Endothelial cell of umbilical vein (primary cell): ENCODE measurements at regions not wholly inside any gene's neighbourhood (a gene's known extent, or its start where the extent isn't known, plus 50 kb on each side); places are given as distances from the start of the nearest gene placed in this dataset.

Experiments
- BruUV-seq: library from RNA; stranded (reverse); fragments of 400-500 nt; replicated peaks from 2 replicates; lab custom pipeline; 2021; lab: Mats Ljungman, UMichigan
- CTCF ChIA-PET: fragments of 300-600, 350-600 bp; sonication (Branson Sonifier 250); formaldehyde crosslinking; loops from one replicate; lab custom pipeline; 2021; ENCODE audit warnings: antibody characterized with exemption, inconsistent platforms; lab: Charles Lee
- POLR2A ChIA-PET: fragments of 300-600, 350-600 bp; sonication (Branson Sonifier 250); formaldehyde crosslinking; loops from one replicate; lab custom pipeline; 2021; ENCODE audit warnings: antibody characterized with exemption, inconsistent platforms; lab: Charles Lee
- DNase-seq: peaks from one replicate; pipeline ENCODE4 v3.0.0-alpha.2; 2011; ENCODE audit warnings: low read depth, low spot score
- FAIRE-seq: peaks from 2 replicates; lab custom pipeline; 2011; peaks lifted over from hg19 to GRCh38; lab: Jason Lieb, UNC
- H2AFZ ChIP-seq: 2 replicates; pipeline ENCODE4 v1.6.0; 2012; ENCODE audit warnings: low read depth, low read length, control low read depth, inconsistent platforms
- H3K27ac ChIP-seq: 2 replicates; pipeline ENCODE4 v1.5.1; 2011; ENCODE audit warnings: low read depth, mild to moderate bottlenecking, control low read depth, low read length, moderate library complexity; ENCODE audit not compliant: insufficient read depth
- H3K27me3 ChIP-seq, 2 experiments: 2 replicates each; pipeline versions ENCODE4 v1.6.0 to v1.6.1; 2011; ENCODE audit warnings: low read length in 2 of 2, mixed read lengths in 1 of 2; ENCODE audit not compliant: control insufficient read depth in 2 of 2, insufficient read depth in 2 of 2
- H3K36me3 ChIP-seq, 2 experiments: 2 replicates in 1 of 2; 3 replicates in 1 of 2; pipeline ENCODE4 v1.5.1; 2011; ENCODE audit warnings: low read length in 2 of 2, mild to moderate bottlenecking in 1 of 2, moderate library complexity in 1 of 2; ENCODE audit not compliant: control insufficient read depth in 2 of 2, insufficient read depth in 2 of 2; ENCODE audit errors: extremely low read depth in 1 of 2
- H3K4me1 ChIP-seq: 3 replicates; pipeline ENCODE4 v1.5.1; 2011; ENCODE audit warnings: mild to moderate bottlenecking, low read length; ENCODE audit not compliant: control insufficient read depth, insufficient read depth; ENCODE audit errors: extremely low read depth
- H3K4me2 ChIP-seq: 2 replicates; pipeline ENCODE4 v1.6.1; 2011; ENCODE audit warnings: low read length, control low read depth, mixed read lengths; ENCODE audit not compliant: insufficient read depth
- H3K4me3 ChIP-seq, 3 experiments: fragments of 200-600 bp in 1 of 3; sonication (generic), shearing (Covaris generic) in 1 of 3; replicated peaks in 1 of 3; 2 replicates each; pipeline ENCODE4 v1.5.1; 2011 to 2016; ENCODE audit warnings: control low read depth in 3 of 3, low read length in 3 of 3, mild to moderate bottlenecking in 2 of 3, inconsistent platforms in 1 of 3, low read depth in 1 of 3, moderate library complexity in 1 of 3; ENCODE audit not compliant: insufficient read depth in 1 of 3
- H3K79me2 ChIP-seq: 2 replicates; pipeline ENCODE4 v1.6.0; 2012; ENCODE audit warnings: low read length, inconsistent platforms; ENCODE audit not compliant: control insufficient read depth, insufficient read depth
- H3K9ac ChIP-seq: replicated peaks from 2 replicates; pipeline ENCODE3; 2011; ENCODE audit warnings: low read length, control low read depth; ENCODE audit not compliant: insufficient read depth; ENCODE audit errors: extremely low read depth
- H3K9me1 ChIP-seq: replicated peaks from 3 replicates; pipeline ENCODE4 v1.6.0; 2011; ENCODE audit warnings: mild to moderate bottlenecking, low read length; ENCODE audit not compliant: control insufficient read depth, insufficient read depth; ENCODE audit errors: extremely low read depth
- H3K9me3 ChIP-seq: replicated peaks from 2 replicates; pipeline ENCODE4 v1.5.1; 2012; ENCODE audit warnings: low read length, inconsistent platforms; ENCODE audit not compliant: control insufficient read depth, insufficient read depth
- H4K20me1 ChIP-seq: replicated peaks from 2 replicates; pipeline ENCODE3; 2011; ENCODE audit warnings: mild to moderate bottlenecking, low read length; ENCODE audit not compliant: control insufficient read depth, insufficient read depth; ENCODE audit errors: extremely low read depth
- CTCF ChIP-seq, 2 donors: IDR thresholded peaks; 1 replicate in 1 of 2; 2 replicates in 1 of 2; pipeline ENCODE4 v1.5.1; 2011; ENCODE audit warnings: low read length in 2 of 2, mild to moderate bottlenecking in 2 of 2, moderate library complexity in 2 of 2, control low read depth in 1 of 2, inconsistent platforms in 1 of 2, low read depth in 1 of 2; ENCODE audit not compliant: insufficient read depth in 1 of 2; ENCODE audit errors: extremely low read depth in 1 of 2
- EZH2 ChIP-seq: IDR thresholded peaks from 2 replicates; pipeline ENCODE4 v1.6.1; 2012; ENCODE audit warnings: borderline replicate concordance, low read depth, mild to moderate bottlenecking, moderate library complexity, low read length, inconsistent platforms; ENCODE audit not compliant: severe bottlenecking
- FOS ChIP-seq: IDR thresholded peaks from 2 replicates; pipeline ENCODE4 v1.6.1; 2011; ENCODE audit warnings: mild to moderate bottlenecking, low read length, moderate library complexity, borderline replicate concordance; ENCODE audit not compliant: insufficient read depth
- GATA2 ChIP-seq: IDR thresholded peaks from 2 replicates; pipeline ENCODE4 v1.7.0; 2011; ENCODE audit warnings: low read depth, mild to moderate bottlenecking, moderate library complexity, mixed read lengths, low read length; ENCODE audit not compliant: insufficient read length, insufficient read depth
- JUN ChIP-seq: IDR thresholded peaks from 2 replicates; pipeline ENCODE4 v1.6.1; 2011; ENCODE audit warnings: borderline replicate concordance, low read depth; ENCODE audit not compliant: insufficient read length, insufficient read depth
- MAX ChIP-seq: IDR thresholded peaks from 2 replicates; pipeline ENCODE4 v1.6.1; 2011; ENCODE audit not compliant: insufficient read depth, insufficient read length
- MYC ChIP-seq: IDR thresholded peaks from one replicate; pipeline ENCODE4 v1.6.1; 2011; ENCODE audit warnings: mild to moderate bottlenecking, low read depth, low read length
- POLR2A ChIP-seq: IDR thresholded peaks from 2 replicates; pipeline ENCODE4 v1.6.1; 2012; ENCODE audit warnings: low read depth, mild to moderate bottlenecking, control low read depth, low read length
- POLR2AphosphoS5 ChIP-seq: IDR thresholded peaks from 2 replicates; pipeline ENCODE4 v1.6.1; 2012; ENCODE audit warnings: low read depth, mild to moderate bottlenecking, control low read depth, low read length, moderate library complexity; ENCODE audit not compliant: insufficient read depth
- dilution Hi-C: fragments of 300-500 bp; cut with MboI; formaldehyde crosslinking; loops from one replicate; pipeline ENCODE4 v1.15.0; 2019; ENCODE audit warnings: low sequenced_read_pairs; ENCODE audit not compliant: extremely low pct_ligation_motif_present
- intact Hi-C: fragments of 100-400 bp; cut with micrococcal nuclease; formaldehyde crosslinking; loops from one replicate; pipeline ENCODE4 v1.10.0; 2022

- H3K4me3 ChIP-seq: no peak overlapping the region
- H2AFZ ChIP-seq: no peak overlapping the region
- H3K9me1 ChIP-seq: no peaks in the 10 kb centered on the region
- FAIRE-seq: no peak
- no peak overlapping the region for H3K4me2 ChIP-seq
- no peak overlapping the region for H3K9ac ChIP-seq
- intact Hi-C loops (no loop called here), dilution Hi-C loops (no loop called here)
- H3K79me2 ChIP-seq: no peaks in the 10 kb centered on the region
- ChIA-PET CTCF (no interaction called here), POLR2A (no interaction called here)
- no TSS peak for BruUV-seq
- no peaks in the 10 kb centered on the region for H3K27me3 ChIP-seq
- H3K36me3 ChIP-seq: no peaks in the 10 kb centered on the region
- no peaks in the 10 kb centered on the region for H4K20me1 ChIP-seq
- no peaks in the 10 kb centered on the region for H3K4me1 ChIP-seq
- no peaks in the 10 kb centered on the region for H3K9me3 ChIP-seq
- H3K27ac ChIP-seq: no peak overlapping the region
- no peak for TF ChIP-seq CTCF (IDR thresholded peaks at IDR 0.05; ENCODE audit: extremely low read depth in 1 of 2, insufficient read depth in 1 of 2, low read depth in 1 of 2, low read length in 2 of 2)
- no peak for TF ChIP-seq FOS
- TF ChIP-seq GATA2: no peak
- TF ChIP-seq EZH2: no peak
- no peak for TF ChIP-seq MAX
- TF ChIP-seq POLR2AphosphoS5: no peak
- TF ChIP-seq JUN: no peak
- no peak for TF ChIP-seq POLR2A
- TF ChIP-seq MYC: no peak
- no peak for DNase-seq
Measured at GRCh38 chr18:24972577-24972976, 379.4 kb downstream of the ZNF521 start.
